Epidermal melanocyte (primary cell): ENCODE measurements at regions not wholly inside any gene's neighbourhood (a gene's known extent, or its start where the extent isn't known, plus 50 kb on each side); places are given as distances from the start of the nearest gene placed in this dataset.

Experiments
- DNase-seq: peaks from one replicate; pipeline ENCODE4 v3.0.0; 2011; ENCODE audit warnings: low spot score; ENCODE audit not compliant: insufficient read length

DNA sequence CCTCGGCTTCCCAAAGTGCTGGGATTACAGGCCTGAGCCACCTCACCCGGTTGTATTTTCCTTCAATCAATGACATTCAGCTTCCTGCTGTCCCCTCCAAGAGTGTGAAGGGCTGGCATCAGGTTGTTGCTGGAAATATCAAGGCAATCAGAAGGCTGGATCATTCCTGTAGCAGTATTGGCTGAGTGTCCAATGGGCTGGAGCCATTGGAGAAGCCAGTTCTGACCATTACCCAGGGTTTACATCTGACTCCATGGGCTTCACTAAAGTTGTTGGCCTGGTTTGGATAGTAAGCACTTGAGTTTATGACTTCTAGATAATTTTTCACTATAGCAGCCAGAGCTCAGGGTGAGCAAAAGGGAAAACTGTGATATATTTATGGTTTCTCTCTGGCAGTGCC lies 137.0 kb downstream of the DLEU7 start:
- DNase-seq, result no peak

DNA sequence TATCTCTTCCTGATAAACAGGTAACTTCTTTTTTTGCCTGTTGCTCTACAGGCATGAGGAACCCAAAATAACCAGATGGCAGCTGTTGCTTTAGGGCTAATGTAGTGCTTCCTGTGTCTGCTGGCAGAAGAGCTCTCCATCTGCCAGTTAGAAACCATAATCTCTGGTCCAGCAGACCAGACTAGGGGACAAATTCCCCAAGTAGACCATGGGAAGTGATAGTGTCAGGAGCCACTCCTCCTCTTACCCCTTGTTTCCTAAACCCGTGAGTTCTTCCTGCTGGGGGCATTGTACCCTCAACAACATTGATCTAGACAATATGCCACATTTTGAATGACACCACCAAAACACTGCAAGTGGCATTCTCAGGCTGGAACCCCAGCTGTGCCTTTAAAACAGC lies 135.9 kb downstream of the DLEU7 start:
- DNase-seq, result no peak

DNA sequence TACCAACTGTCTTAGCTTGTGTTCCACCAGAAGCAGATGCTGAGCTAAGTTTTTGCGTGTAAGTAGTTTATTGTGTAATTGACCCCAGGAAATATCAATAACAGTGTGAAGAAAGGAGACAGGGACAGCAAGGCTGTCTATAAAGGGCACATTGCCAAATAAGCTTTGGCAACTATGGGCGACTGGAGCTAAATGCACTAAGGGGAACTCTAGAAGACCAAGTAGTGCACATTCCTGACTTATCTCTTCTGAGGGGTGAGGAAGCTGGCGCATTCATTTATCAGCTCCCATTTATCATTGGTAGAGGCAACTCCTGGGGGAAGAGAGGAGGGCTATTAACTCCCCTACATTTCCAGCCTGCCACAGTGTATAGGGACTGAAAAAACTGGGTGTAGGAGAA lies 135.0 kb downstream of the DLEU7 start:
- no peak for DNase-seq

- DNase-seq, result no peak
These were observed 134.4 kb downstream of the DLEU7 start for GRCh38 chr13:50709058-50709457.

- no peak for DNase-seq
These were observed 132.2 kb downstream of the DLEU7 start for GRCh38 chr13:50711131-50711815.

DNA sequence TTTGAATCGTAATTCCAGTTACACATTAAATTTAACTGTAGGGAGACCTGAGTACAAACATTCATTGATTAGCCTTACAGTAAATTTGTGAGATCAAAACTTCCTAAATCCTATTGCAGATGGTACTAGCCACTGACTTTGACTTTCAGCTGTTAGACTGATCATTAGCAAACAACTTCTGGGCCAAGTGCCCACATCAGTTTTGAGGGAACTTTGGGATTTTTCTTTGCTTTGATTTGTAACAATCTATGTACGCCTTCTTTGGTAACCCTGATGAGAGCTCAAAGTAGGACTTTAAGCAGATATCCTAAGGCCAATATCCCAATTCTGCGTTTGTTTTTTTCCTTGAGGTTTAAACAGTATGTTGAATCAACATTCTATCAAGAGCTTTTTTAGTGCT lies 131.5 kb downstream of the DLEU7 start:
- no peak for DNase-seq

GRCh38 chr13:50712456-50712855 lies 131.0 kb downstream of the DLEU7 start:
- no peak for DNase-seq

- DNase-seq, result no peak
These were observed 130.6 kb downstream of the DLEU7 start for GRCh38 chr13:50712881-50713280.

DNA sequence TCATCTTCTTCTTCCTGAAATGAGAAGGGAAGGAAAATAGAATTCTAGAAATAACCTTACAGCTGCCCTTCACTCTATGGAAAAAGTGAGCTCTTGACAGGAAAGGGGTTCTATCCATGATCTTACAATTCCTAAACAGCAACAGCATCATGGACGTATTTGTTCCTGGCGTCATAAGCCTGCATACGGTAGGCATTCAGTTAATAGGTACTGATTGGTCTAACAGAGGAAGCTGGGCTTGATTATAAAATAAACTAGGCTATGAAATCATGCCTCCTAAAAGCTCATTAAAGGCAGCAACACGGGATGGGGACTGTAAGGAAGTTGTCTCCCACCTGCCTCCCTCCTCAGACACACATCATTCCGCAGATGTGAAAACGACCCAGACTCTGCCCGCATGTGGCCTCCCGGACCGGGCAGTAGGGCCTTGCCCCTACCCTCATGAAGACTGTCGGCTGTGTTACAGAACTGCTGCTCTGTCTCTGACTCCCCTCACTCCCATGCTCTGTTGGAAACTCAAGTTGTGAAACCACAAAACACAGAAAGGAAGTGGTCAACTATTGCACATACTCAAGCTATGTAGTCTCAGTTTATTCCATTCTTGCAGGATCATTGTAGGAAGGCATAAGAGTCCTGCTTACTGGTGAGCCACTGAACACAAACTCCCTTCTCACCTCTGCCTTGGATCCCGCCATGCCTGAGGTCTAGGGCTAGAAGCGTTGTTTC lies 129.8 kb downstream of the DLEU7 start:
- DNase-seq, result no peak

GRCh38 chr13:50714891-50715290 lies 128.6 kb downstream of the DLEU7 start:
- DNase-seq, result no peak

DNA sequence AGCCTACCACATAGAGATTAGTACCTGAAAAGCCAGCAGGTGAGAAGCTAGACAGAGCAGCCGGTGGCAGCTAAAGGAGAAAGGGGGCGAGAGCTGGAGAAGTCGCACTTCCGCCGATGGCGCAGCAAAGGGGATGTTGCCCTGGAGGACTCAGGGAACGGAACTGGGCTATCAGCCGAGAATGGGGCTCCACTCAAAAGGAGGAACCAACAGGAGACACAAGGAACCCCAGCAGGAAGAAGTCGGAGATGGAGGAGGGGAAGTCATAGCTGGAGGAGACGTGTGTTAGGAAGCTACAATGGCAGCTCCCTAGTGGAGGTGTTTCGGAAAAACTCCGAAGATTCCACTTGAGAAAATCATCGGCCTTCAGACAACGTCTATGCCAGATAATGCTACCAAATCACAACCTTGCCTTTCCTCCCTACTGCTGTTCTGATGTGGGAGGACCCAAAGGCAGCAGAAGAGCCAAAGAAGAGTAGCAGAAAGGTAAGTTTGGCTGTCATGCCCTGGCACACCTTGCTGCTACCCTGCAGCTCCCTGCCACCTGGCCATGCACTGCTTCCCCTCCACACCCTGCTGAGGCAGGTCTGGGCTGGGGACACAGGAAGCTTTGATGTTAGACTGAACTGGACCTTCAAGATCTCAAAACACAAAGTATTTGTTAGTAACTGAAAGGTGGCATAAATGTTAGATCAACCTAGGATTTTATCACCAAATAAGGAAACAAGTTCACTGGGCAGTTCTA lies 127.9 kb downstream of the DLEU7 start:
- DNase-seq, result no peak

- no peak for DNase-seq
These were observed 122.4 kb downstream of the DLEU7 start for GRCh38 chr13:50720861-50721671.

GRCh38 chr13:50721672-50721992 lies 121.9 kb downstream of the DLEU7 start:
- no peak for DNase-seq

- no peak for DNase-seq
These were observed 120.9 kb downstream of the DLEU7 start for GRCh38 chr13:50722440-50723125.

- no peak for DNase-seq
These were observed 119.1 kb downstream of the DLEU7 start for GRCh38 chr13:50724438-50724837.

DNA sequence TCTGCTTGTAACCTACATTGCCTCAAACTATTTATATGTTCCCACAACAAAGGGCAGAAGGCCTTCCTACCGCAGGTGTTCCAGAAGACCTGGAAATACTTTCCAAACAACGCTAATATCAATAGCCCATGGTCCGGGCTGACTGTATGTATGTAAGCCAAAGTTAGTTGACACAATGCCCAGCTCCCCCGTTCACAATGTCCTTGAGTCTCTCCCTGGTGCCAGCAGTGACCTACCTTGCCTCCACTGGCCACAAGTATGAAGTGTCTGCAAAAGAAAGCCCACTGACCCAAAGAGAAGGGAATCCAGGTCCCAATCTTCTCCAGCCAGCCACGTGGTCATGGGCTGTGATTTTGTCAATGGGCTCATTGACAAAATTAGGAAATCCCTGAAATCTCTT lies 118.6 kb downstream of the DLEU7 start:
- no peak for DNase-seq

DNA sequence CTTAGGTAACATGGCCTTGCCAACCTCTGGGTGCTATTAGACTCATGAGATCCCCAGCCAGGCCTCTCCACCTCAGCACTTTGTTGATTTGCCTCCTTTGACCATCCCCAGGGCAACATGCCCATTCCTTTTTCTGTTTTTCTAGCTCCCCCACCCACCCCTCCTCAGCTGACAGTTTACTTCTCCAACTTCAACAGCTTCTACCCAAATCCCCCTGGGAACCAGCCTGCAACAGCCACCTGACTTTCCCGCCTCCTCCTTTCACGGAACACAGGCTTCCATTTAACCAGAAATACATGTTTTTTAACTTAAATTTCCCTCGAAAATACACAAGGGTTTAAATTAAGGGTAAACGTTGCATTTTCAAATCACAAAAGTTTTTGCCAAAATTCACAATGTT lies 117.3 kb downstream of the DLEU7 start:
- DNase-seq, result no peak

GRCh38 chr13:50729177-50729576 lies 114.3 kb downstream of the DLEU7 start:
- no peak for DNase-seq

DNA sequence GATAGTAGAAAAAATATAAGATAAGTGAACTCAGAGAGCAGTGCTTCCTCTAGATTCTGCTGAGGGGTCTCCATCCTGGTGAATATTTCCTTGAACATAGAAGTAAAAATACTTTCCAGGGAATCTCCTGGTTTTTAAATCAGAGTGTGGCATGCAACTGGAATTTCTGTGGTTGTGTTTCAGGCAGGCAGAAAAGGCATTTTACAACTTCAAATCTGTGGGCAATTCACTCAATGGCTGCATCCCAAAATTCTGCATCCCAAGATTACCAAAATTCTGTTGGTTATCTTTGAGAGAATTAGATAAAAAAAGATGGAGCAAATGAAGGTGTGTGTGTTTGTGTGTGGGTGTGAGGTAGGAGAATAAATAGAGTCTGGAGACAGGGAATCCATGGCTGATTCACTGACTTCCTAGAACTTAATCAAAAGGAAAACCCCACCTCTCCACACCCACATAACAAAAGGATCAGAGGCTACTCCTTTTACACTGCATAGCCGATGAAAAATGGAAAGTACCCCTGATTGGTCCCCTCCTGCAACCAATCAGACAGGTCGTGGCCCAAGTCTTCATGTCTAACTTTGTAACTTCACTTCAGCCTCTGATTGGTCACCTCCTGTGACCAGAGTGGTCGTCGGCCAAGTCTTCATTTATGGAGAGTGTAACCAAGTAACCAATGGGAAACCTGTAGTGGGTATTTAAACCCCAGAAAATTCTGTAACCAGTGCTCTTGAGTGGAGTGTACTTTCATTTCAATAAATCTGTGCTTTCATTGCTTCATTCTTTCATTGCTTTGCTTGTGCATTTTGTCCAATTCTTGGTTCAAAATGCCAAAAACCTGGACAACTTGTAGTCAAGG lies 112.8 kb downstream of the DLEU7 start:
- DNase-seq, result no peak

DNA sequence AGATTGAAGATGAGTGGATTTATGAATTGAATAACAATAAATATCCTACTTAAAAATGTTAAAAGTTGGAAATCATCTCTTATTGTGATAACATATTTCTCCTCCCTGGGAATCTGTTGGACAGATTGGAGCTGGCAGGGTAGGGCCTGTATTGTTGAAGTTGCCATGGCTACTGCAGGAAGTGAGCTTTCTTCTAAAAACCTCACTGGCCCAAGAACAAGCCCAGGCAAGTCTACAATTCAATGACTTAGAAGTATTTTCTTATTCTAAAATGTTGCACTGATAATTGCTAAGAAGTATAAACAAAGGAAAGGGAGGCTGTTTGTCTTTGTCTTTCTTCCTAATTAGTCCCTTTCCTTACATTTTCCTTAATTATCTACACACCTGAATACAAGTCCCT lies 112.1 kb downstream of the DLEU7 start:
- DNase-seq, result no peak
